ENCODE measurements at regions not wholly inside any gene's neighbourhood (a gene's known extent, or its start where the extent isn't known, plus 50 kb on each side); places are given as distances from the start of the nearest gene placed in this dataset.
A peak's percentile ranks its signal among the peaks of the same experiment; 100 is the strongest.

GRCh38 chr6:14280006-14280510 lies 162.5 kb downstream of the CD83 start:
- no peak for TF ChIP-seq CTCF (IDR thresholded peaks at IDR 0.05; ENCODE audit: low read depth, low read length, missing control alignments)
- DNase-seq, result no peak

DNA sequence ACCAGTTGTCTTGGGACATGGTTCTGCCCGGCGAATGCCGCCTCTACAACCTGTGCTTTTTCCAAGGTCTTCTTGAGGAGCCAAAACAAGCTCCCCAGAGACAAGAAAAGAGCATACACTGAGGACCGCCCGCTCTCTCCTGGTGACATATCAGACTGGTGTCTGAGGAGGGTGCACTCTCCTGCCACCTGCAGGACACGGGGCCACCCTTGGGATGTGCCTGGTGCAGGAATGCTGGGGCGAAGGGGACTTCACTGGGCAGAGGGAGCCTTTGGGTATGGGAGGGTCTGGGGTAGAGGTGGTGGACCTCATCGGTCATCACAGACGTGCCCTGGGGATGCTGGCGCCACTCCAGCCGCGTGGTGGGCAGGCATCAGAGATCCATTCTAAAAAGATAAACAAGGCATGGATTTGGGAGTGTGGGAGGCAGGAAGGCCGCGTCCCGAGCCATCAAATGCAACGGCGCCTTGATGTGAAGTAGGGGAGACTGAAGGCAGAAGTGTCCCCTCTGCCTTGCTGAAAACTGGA lies 163.3 kb downstream of the CD83 start:
- Histone ChIP-seq H3K27me3 (replicated peaks) (no peaks in the 10 kb centered on the region), H3K4me3 (ENCODE audit: low read depth, low read length) (no peak overlapping the region), H3K36me3 (replicated peaks) (no peaks in the 10 kb centered on the region), H3K27ac (no peak overlapping the region)
- in situ Hi-C loops (cut with HindIII; ENCODE audit: low pct_ligation_motif_present, low sequenced_read_pairs), result no loop called here
- TF ChIP-seq CTCF (IDR thresholded peaks at IDR 0.05; ENCODE audit: low read depth, low read length, missing control alignments), result peak; percentile 20
- no peak for DNase-seq

More at GRCh38 chr6:14280006-14280510, 162.5 kb downstream of the CD83 start:
- Histone ChIP-seq H3K4me3 (ENCODE audit: low read depth, low read length) (no peak overlapping the region), H3K27me3 (replicated peaks) (no peaks in the 10 kb centered on the region), H3K27ac (no peak overlapping the region), H3K36me3 (replicated peaks) (no peaks in the 10 kb centered on the region)
- in situ Hi-C loops (cut with HindIII; ENCODE audit: low pct_ligation_motif_present, low sequenced_read_pairs), result no loop called here

DNA sequence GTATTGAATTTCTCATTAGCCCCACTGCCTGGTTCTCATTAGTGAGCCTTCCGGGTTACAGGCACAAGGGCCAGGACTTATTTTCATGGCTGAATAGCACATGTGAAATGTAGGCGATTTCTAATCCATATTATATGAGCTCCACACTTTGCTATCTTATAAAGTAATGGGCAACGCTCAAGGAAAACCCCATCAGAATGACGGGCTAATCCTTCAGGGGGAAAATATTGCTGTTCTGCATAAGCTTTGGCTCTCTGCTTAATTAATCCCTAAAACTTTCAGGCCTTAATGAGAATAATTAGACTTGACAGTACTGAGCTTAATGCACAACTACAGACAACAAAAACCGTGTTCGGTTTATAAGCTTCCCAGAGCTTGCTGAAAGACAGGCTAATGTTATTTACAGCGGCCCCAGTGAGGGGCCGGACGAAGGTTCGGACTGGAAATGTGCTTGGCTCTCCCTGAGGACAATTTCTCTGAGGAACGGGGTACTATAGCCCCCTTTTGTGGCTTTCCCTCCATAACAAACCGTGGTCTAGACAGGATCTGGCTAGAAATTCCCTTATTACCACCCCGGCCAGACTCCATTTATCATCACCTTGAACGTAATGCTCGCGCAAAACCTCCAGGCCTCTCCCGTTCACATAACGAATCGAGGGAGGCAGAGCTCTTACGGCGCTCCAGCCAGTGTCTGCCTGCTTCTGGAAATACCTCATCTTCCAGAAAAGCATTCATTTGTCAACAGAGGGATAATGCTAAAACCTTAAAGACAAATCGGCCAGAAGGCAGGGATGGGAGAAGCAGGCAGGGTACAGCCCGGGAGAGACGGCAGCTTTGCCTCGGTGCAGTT lies 164.5 kb downstream of the CD83 start:
- no peaks in the 10 kb centered on the region for H3K27me3 ChIP-seq (replicated peaks)
- in situ Hi-C loops (cut with HindIII; ENCODE audit: low pct_ligation_motif_present, low sequenced_read_pairs), result no loop called here
- no peak overlapping the region for H3K27ac ChIP-seq
- DNase-seq, result no peak
- H3K36me3 ChIP-seq (replicated peaks), result no peaks in the 10 kb centered on the region
- no peak overlapping the region for H3K4me3 ChIP-seq (ENCODE audit: low read depth, low read length)
- no peak for TF ChIP-seq CTCF (IDR thresholded peaks at IDR 0.05; ENCODE audit: low read depth, low read length, missing control alignments)

- H3K36me3 ChIP-seq (replicated peaks), result no peaks in the 10 kb centered on the region
- TF ChIP-seq CTCF (IDR thresholded peaks at IDR 0.05; ENCODE audit: low read depth, low read length, missing control alignments), result no peak
- DNase-seq, result no peak
- no peaks in the 10 kb centered on the region for H3K27me3 ChIP-seq (replicated peaks)
- no peak overlapping the region for H3K27ac ChIP-seq
- H3K4me3 ChIP-seq (ENCODE audit: low read depth, low read length), result no peak overlapping the region
- in situ Hi-C loops (cut with HindIII; ENCODE audit: low pct_ligation_motif_present, low sequenced_read_pairs), result no loop called here
Measured at GRCh38 chr6:14282854-14283505, 165.4 kb downstream of the CD83 start.

GRCh38 chr6:14283600-14284235 lies 166.1 kb downstream of the CD83 start:
- Histone ChIP-seq H3K27ac (no peak overlapping the region), H3K4me3 (ENCODE audit: low read depth, low read length) (no peak overlapping the region), H3K27me3 (replicated peaks) (no peaks in the 10 kb centered on the region), H3K36me3 (replicated peaks) (no peaks in the 10 kb centered on the region)
- no peak for DNase-seq
- peak; percentile 33 for TF ChIP-seq CTCF (IDR thresholded peaks at IDR 0.05; ENCODE audit: low read depth, low read length, missing control alignments)
- in situ Hi-C loops (cut with HindIII; ENCODE audit: low pct_ligation_motif_present, low sequenced_read_pairs), result no loop called here
